IMR-90 (cell line): ENCODE measurements at regions not wholly inside any gene's neighbourhood (a gene's known extent, or its start where the extent isn't known, plus 50 kb on each side); places are given as distances from the start of the nearest gene placed in this dataset.

Experiments used
- ATAC-seq: fragments of 200-7000 bp; cut with Tn5 transposase; 2 replicates; pipeline ENCODE4 v1.9.1; 2020; ENCODE audit warnings: low read depth, mild to moderate bottlenecking, moderate library complexity
- BruUV-seq: library from RNA; stranded (reverse); fragments of 400-500 nt; replicated peaks from 2 replicates; lab custom pipeline; 2021; lab: Mats Ljungman, UMichigan
- CTCF ChIA-PET: fragments of 300-600 bp; formaldehyde crosslinking; extraction: SDS; loops from one replicate; lab custom pipeline; 2021; ENCODE audit warnings: antibody characterized with exemption; lab: Yijun Ruan, JAX
- POLR2A ChIA-PET: fragments of 300-600 bp; sonication (Branson Sonifier 250); formaldehyde crosslinking; loops from one replicate; lab custom pipeline; 2022; ENCODE audit warnings: antibody characterized with exemption; ENCODE audit not compliant: unreplicated experiment; lab: Charles Lee
- DNase-seq: peaks from one replicate; pipeline ENCODE4 v3.0.0; 2013
- H2AFZ ChIP-seq: replicated peaks from 2 replicates; pipeline ENCODE3; 2013; ENCODE audit warnings: low read length, mild to moderate bottlenecking; ENCODE audit not compliant: poor library complexity
- H2AK5ac ChIP-seq: 2 replicates; pipeline ENCODE4 v1.6.1; 2013; ENCODE audit warnings: low read depth, low read length, inconsistent platforms
- H2AK9ac ChIP-seq: replicated peaks from 2 replicates; pipeline ENCODE3; 2013; ENCODE audit warnings: mild to moderate bottlenecking, low read depth, low read length, moderate library complexity; ENCODE audit not compliant: poor library complexity
- H2BK120ac ChIP-seq: 2 replicates; pipeline ENCODE4 v1.6.1; 2013; ENCODE audit warnings: low read depth, low read length, inconsistent platforms
- H2BK15ac ChIP-seq: 3 replicates; pipeline ENCODE4 v1.6.1; 2013; ENCODE audit warnings: low read depth, low read length, inconsistent platforms
- H2BK20ac ChIP-seq: 2 replicates; pipeline ENCODE4 v1.6.1; 2013; ENCODE audit warnings: low read depth, mild to moderate bottlenecking, inconsistent platforms, low read length, moderate library complexity
- H2BK5ac ChIP-seq: 2 replicates; pipeline ENCODE4 v1.6.1; 2013; ENCODE audit warnings: mild to moderate bottlenecking, low read depth, low read length, inconsistent platforms; ENCODE audit not compliant: poor library complexity, severe bottlenecking
- H3K14ac ChIP-seq: replicated peaks from 2 replicates; pipeline ENCODE4 v1.6.1; 2013; ENCODE audit warnings: low read depth, low read length, inconsistent platforms
- H3K18ac ChIP-seq: 2 replicates; pipeline ENCODE4 v1.6.1; 2013; ENCODE audit warnings: low read depth, low read length, control low read depth
- H3K23ac ChIP-seq: 2 replicates; pipeline ENCODE4 v1.6.1; 2013; ENCODE audit warnings: low read depth, low read length, inconsistent platforms
- H3K27ac ChIP-seq: 2 replicates; pipeline ENCODE4 v1.5.1; 2013; ENCODE audit warnings: mild to moderate bottlenecking, control low read depth, low read length; ENCODE audit not compliant: insufficient read depth
- H3K27me3 ChIP-seq: 2 replicates; pipeline ENCODE4 v1.6.1; 2013; ENCODE audit warnings: low read length; ENCODE audit not compliant: control insufficient read depth, insufficient read depth
- H3K36me3 ChIP-seq: 2 replicates; pipeline ENCODE4 v1.6.1; 2013; ENCODE audit warnings: low read length, mixed read lengths; ENCODE audit not compliant: control insufficient read depth, insufficient read depth
- H3K4ac ChIP-seq: 2 replicates; pipeline ENCODE4 v1.6.1; 2013; ENCODE audit warnings: low read depth, low read length, inconsistent platforms
- H3K4me1 ChIP-seq: 2 replicates; pipeline ENCODE4 v1.6.1; 2013; ENCODE audit warnings: low read length, mixed read lengths; ENCODE audit not compliant: control insufficient read depth, insufficient read depth
- H3K4me2 ChIP-seq: 2 replicates; pipeline ENCODE4 v1.6.1; 2013; ENCODE audit warnings: low read depth, mild to moderate bottlenecking, control low read depth, low read length, moderate library complexity
- H3K4me3 ChIP-seq: 2 replicates; pipeline ENCODE4 v1.5.1; 2013; ENCODE audit warnings: low read depth, mild to moderate bottlenecking, control low read depth, low read length, moderate library complexity; ENCODE audit not compliant: insufficient read depth
- H3K56ac ChIP-seq: 2 replicates; pipeline ENCODE4 v1.6.1; 2013; ENCODE audit warnings: low read length, inconsistent platforms; ENCODE audit not compliant: insufficient read depth; ENCODE audit errors: extremely low read depth
- H3K79me1 ChIP-seq, 2 experiments: 2 replicates each; pipeline ENCODE4 v1.6.1; 2013; ENCODE audit warnings: low read length in 2 of 2, inconsistent platforms in 1 of 2, low read depth in 1 of 2
- H3K9ac ChIP-seq: 2 replicates; pipeline ENCODE4 v1.6.1; 2013; ENCODE audit warnings: low read depth, low read length, control low read depth
- H3K9me1 ChIP-seq: 2 replicates; pipeline ENCODE4 v1.6.1; 2013; ENCODE audit warnings: low read length, inconsistent platforms; ENCODE audit not compliant: insufficient read depth
- H3K9me3 ChIP-seq: 2 replicates; pipeline ENCODE4 v1.6.1; 2013; ENCODE audit warnings: low read length; ENCODE audit not compliant: control insufficient read depth, insufficient read depth
- H4K20me1 ChIP-seq: 2 replicates; pipeline ENCODE4 v1.6.1; 2013; ENCODE audit warnings: low read length, inconsistent platforms; ENCODE audit not compliant: insufficient read depth
- H4K5ac ChIP-seq: 2 replicates; pipeline ENCODE4 v1.6.1; 2013; ENCODE audit warnings: mild to moderate bottlenecking, low read depth, low read length, control low read depth
- H4K8ac ChIP-seq, 2 experiments: 2 replicates each; pipeline ENCODE4 v1.6.1; 2013; ENCODE audit warnings: low read depth in 2 of 2, low read length in 2 of 2, control low read depth in 1 of 2, inconsistent platforms in 1 of 2
- H4K91ac ChIP-seq: 2 replicates; pipeline ENCODE4 v1.6.1; 2013; ENCODE audit warnings: low read depth, low read length, inconsistent platforms; ENCODE audit not compliant: insufficient read depth
- CHD1 ChIP-seq: IDR thresholded peaks from 2 replicates; pipeline ENCODE4 v1.6.1; 2012; ENCODE audit warnings: low read depth, low read length, improper control_type of control experiment
- CTCF ChIP-seq: conservative IDR thresholded peaks from 2 replicates; pipeline ENCODE4 v1.5.1; 2012; ENCODE audit warnings: mild to moderate bottlenecking, low read depth, low read length, improper control_type of control experiment
- MAFK ChIP-seq: IDR thresholded peaks from 2 replicates; pipeline ENCODE4 v1.6.1; 2012; ENCODE audit warnings: low read depth, low read length, improper control_type of control experiment
- MXI1 ChIP-seq: IDR thresholded peaks from 2 replicates; pipeline ENCODE4 v1.6.1; 2012; ENCODE audit warnings: low read depth, mild to moderate bottlenecking, low read length, moderate library complexity, borderline replicate concordance
- USF2 ChIP-seq: fragments of 150-350 bp; IDR thresholded peaks from 2 replicates; pipeline ENCODE4 v1.6.1; 2017; ENCODE audit warnings: mild to moderate bottlenecking, antibody characterized with exemption, low read length, low read depth
- dilution Hi-C: fragments of 300-500 bp; cut with HindIII; formaldehyde crosslinking; loops from one replicate; pipeline ENCODE4 v1.14.3; 2018; ENCODE audit warnings: low sequenced_read_pairs; ENCODE audit not compliant: unreplicated experiment
- in situ Hi-C: fragments of 300-500 bp; cut with MboI; formaldehyde crosslinking; loops from 3 replicates; pipeline ENCODE4 v1.14.3; 2019; ENCODE audit warnings: low sequenced_read_pairs, inconsistent platforms, mixed read lengths
- intact Hi-C: fragments of 100-400 bp; cut with micrococcal nuclease; formaldehyde crosslinking; loops from 2 replicates; pipeline ENCODE4 v1.10.0; 2022

- no peak overlapping the region for H3K23ac ChIP-seq
- no peaks in the 10 kb centered on the region for H3K79me1 ChIP-seq
- no peaks in the 10 kb centered on the region for H3K4me1 ChIP-seq
- ATAC-seq (no peak), DNase-seq (peak; percentile 0)
- no peak overlapping the region for H4K8ac ChIP-seq
- TF ChIP-seq CHD1 (no peak), CTCF (no peak), MXI1 (no peak), USF2 (no peak), MAFK (no peak)
- no peak overlapping the region for H2BK15ac ChIP-seq
- H3K4me2 ChIP-seq, result no peak overlapping the region
- H2BK5ac ChIP-seq, result no peak overlapping the region
- H4K20me1 ChIP-seq, result no peaks in the 10 kb centered on the region
- no peaks in the 10 kb centered on the region for H3K27me3 ChIP-seq
- no peak overlapping the region for H3K4ac ChIP-seq
- CTCF ChIA-PET, result no interaction called here
- H2BK120ac ChIP-seq, result no peak overlapping the region
- no peak overlapping the region for H3K14ac ChIP-seq
- intact Hi-C loops (no loop called here), in situ Hi-C loops (no loop called here), dilution Hi-C loops (no loop called here)
- H4K5ac ChIP-seq, result no peak overlapping the region
- H3K27ac ChIP-seq, result no peak overlapping the region
- H3K18ac ChIP-seq, result no peak overlapping the region
- H3K56ac ChIP-seq, result no peak overlapping the region
- H3K4me3 ChIP-seq, result no peak overlapping the region
- no peak overlapping the region for H2BK20ac ChIP-seq
- POLR2A ChIA-PET, result no interaction called here
- no peak overlapping the region for H3K9ac ChIP-seq
- H2AK5ac ChIP-seq, result no peak overlapping the region
- BruUV-seq, result no TSS peak
- H3K9me3 ChIP-seq, result peaks cover 2% of the 10 kb centered on the region
- no peaks in the 10 kb centered on the region for H3K9me1 ChIP-seq
- H2AK9ac ChIP-seq, result no peak overlapping the region
- H2AFZ ChIP-seq, result no peak overlapping the region
- no peak overlapping the region for H4K91ac ChIP-seq
- H3K36me3 ChIP-seq, result no peaks in the 10 kb centered on the region
Observed at GRCh38 chr5:21152611-21153010, 1164.6 kb upstream of the CDH18 start.
